GM21528 (cell line): ENCODE measurements at regions not wholly inside any gene's neighbourhood (a gene's known extent, or its start where the extent isn't known, plus 50 kb on each side); places are given as distances from the start of the nearest gene placed in this dataset.
A peak's percentile ranks its signal among the peaks of the same experiment; 100 is the strongest.
"Not testable (repeated sequence)": the region's sequence is repeated elsewhere in the genome, so short reads cannot be mapped to it uniquely, and the experiment has no call there.

Experiments used
- ATAC-seq: cut with Tn5 transposase; IDR thresholded peaks from one replicate; pipeline ENCODE4 v1.9.1; 2021; ENCODE audit warnings: mild to moderate bottlenecking, moderate library complexity; ENCODE audit not compliant: unreplicated experiment, low FRiP score

GRCh38 chr10:21413268-21413667, 112.2 kb downstream of the SKIDA1 start:
- no peak for ATAC-seq

GRCh38 chr10:21406595-21407193, 118.8 kb downstream of the SKIDA1 start:
- no peak for ATAC-seq

DNA sequence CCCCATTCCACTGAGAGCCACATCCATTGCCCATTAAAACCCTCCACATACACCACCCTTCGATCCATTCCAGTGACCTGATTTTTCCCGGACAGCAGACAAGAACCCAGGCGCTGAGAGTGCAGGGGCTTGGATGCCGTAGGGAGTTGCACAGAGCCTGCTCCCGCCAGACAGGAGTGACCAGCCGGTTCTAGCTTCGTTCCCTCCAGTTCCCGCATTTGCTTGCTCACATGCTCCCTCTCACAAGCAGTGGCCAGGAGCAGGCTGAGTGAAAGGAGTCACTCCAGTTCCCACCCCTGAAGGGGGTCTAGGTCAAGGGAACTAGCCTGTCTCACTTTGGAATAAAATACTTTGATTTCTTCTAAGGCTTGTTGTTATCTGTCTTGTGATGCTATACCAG, 119.5 kb downstream of the SKIDA1 start:
- no peak for ATAC-seq

DNA sequence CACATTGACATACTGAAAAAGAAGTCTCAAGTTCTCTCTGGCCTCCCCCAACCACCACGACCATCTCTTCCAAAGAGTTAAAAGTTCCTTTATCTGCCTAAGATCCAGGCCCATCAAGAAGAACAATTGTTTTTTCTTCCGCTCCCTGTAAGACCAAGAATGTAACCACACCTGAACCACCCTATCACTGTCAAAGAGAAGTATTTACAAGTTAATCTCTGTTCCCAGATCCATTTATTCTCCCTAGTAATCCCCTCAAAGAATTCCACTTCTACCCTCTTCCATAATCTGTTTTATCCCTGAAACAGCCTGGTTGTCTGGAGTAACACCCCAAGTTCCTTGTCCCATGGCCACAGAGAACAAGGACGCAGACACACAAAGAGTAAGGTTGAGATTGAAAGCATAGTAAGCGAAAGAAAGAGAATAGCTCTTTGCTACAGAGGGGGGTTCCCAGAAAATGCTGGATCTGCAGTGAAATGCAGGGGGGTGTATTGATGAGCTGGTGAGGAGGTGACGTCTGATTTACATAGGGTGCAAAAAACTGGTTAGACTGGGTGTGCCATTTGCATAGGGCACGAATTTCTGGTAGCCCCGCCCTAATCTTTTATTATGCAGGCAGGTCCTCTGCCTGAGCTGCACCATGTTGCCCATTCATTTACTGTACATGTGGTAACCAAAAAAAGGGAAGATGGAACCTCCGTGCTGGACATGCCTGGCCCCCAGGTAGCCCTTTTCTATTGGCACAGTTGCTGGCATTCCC, 122.0 kb downstream of the SKIDA1 start:
- no peak for ATAC-seq

- no peak for ATAC-seq
Measured at GRCh38 chr10:21402606-21403083, 122.8 kb downstream of the SKIDA1 start.

DNA sequence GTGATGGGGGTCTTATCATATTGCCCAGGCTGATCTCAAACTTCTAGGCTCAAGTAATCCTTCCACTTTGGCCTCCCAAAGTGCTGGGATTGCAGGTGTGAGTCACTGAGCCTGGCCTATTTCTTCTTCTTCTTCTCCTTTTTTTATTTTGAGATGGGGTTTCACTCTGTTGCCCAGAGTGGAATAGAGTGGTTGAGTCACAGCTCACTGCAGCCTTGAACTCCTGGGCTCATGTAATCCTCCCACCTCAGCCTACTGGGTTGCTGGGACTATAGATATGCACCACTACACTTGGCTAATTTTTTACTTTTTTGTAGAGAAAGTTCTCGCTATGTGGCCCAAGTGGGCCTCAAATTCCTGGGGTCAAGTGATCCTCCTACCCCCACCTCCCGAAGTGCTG, 124.3 kb downstream of the SKIDA1 start:
- ATAC-seq, result no peak

DNA sequence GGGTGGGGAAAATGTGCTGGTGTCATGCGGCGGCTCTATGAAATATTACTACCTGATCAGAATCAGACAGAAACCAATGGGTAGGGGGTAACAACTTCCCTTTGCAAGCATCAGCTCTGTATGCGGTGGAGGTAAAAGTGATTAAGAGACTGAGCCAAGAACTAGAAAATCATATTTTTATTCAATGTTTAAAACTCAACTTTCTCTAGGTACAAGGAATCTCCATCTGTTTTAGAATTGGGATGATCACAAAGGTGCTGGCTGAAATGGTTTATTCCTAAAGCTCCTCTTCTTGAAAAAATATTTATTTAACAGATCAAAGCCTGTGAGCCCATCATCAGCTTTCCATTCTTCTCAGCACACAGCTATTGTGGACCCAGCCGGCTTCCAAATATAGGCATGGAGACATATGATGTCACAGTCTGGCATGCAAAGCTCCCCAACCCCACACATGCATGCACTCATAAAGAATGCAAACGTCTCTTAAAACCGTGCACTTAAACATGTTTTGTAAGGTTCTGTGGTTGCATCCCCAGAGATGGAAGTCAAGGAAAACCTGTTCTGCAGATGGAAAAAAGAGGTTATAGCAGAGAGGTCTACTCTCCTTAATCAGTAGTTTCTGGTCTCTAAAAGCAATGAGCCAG, 126.0 kb downstream of the SKIDA1 start:
- no peak for ATAC-seq

- no peak for ATAC-seq
Measured at GRCh38 chr10:21398563-21399231, 126.8 kb downstream of the SKIDA1 start.

- no peak for ATAC-seq
Measured at GRCh38 chr10:21396889-21397288, 128.6 kb downstream of the SKIDA1 start.

DNA sequence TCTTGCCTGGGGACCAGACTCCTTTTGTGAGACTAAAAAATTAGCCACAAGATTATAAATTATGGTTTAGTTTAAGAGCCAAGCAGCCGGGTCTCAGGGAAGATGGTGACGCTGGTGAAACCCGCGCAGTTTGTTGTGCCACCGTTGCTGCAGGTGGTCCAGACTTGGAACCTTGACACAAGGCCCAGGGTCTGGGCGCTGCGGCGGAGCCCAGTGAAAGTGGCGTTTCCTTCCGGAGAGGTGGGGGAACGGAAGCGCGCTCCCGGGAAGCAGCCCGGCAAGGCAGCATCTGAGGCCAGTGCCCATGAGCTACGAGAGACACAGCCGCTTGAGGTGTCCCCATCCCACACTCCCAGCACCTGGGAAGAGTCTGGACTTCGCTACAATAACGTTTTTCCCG, 131.6 kb downstream of the SKIDA1 start:
- ATAC-seq, result no peak

DNA sequence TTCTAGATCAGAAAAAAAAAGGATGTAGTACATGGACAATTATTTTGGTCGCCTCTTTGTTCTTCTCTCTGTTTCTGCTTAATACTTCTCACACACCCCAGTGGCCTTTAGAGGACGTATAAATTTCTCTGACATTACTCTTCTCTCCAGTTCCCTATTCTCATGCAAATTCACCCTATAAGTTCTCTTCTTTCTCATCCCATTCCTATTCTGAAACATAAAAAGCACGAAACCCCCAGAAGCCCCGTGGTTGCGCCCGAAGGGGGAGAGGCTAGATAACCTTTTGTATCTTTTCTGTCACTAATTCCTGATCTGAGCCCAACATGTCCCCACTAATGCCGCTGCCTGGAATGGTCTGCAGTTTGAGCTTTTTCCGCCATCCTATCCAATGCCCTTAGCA, 136.9 kb downstream of the SKIDA1 start:
- no peak for ATAC-seq

DNA sequence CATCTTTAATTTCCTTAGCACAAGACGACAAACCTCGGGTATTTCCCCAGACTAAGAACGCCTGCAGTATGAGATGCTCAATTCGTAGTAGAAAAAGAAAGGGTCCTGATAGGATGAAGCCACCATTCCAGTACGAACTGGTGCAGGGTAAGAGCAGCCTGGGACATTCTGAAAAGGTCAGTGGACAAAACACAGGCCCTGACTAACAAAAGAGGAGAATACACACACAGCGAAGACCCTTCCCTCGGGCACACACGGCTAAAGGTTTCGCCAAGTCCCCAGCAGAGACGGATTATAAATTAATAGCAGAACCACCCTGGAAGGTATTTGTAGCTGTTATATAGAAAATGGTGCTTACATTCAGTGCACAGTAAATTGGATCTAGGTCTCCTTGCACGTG, 137.6 kb downstream of the SKIDA1 start:
- no peak for ATAC-seq

DNA sequence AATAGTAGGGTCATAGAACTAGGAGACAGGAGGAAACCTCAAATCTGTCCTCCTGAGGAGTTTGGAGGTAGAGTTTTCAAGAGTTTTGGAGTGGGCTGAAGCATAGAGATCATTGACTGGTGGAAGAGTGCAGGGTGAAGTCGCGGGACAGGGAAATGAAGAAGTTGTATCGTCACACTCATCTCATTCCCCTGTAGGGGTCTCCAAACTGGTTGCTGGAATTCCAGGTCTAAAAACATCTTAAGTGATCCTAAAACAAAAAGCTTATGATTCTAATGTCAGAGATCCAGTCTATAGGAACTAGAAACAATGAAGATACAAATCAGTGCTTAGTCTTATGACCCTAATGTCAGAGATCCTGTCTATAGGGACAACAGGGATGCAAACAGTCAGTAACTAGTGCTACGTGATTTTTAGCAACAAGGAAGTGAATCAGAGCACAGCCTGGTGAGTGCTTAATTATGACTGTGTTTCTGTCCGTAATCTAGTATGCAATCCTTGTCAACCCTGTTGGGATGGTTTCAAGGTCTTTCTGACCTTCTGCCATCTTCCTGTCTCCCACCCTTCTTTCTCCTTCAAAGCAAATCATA, 139.4 kb downstream of the SKIDA1 start:
- ATAC-seq, result no peak

DNA sequence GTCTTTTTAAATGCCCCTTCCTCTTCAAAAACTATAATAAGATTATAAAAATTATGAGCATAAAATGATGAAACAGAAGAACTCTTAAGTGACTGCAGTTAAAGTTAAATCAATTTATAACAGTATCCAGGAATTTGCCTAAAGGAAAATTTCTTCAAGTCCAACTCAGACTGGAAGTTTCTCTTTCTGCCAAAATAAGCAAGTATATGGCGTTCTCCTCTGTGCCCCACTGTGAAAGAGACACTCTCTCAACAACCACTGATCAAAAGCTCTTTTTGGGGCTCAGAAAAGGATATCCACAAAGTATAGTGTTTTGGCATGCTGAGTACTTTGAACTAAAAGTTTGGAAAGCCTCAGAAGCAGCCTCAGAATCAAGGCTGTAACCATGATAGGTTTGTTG, 139.9 kb downstream of the SKIDA1 start:
- ATAC-seq, result no peak

- ATAC-seq, result no peak
Measured at GRCh38 chr10:21379143-21379542, 146.3 kb downstream of the SKIDA1 start.

DNA sequence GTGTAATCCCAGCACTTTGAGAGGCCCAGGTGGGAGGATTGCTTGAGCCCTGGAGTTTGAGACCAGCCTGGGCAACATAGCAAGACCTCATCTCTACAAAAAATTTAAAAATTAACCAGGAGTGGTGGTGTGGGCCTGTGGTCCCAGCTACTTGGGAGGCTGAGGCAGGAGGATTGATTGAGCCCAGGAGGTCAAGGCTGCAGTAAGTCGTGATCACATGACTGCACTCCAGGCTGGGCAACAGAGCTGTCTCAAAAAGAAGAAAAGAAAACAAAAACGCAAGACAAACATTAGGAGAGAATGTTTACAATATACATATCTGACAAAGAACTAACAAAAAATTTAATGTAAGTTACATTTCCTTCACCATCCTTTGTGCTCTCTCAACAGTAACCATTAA, 150.2 kb downstream of the SKIDA1 start:
- not testable (repeated sequence) for ATAC-seq

- ATAC-seq, result not testable (repeated sequence)
Measured at GRCh38 chr10:21373881-21374280, 151.6 kb downstream of the SKIDA1 start.

- ATAC-seq, result peak; percentile 72
Measured at GRCh38 chr10:21372651-21373410, 152.7 kb downstream of the SKIDA1 start.

DNA sequence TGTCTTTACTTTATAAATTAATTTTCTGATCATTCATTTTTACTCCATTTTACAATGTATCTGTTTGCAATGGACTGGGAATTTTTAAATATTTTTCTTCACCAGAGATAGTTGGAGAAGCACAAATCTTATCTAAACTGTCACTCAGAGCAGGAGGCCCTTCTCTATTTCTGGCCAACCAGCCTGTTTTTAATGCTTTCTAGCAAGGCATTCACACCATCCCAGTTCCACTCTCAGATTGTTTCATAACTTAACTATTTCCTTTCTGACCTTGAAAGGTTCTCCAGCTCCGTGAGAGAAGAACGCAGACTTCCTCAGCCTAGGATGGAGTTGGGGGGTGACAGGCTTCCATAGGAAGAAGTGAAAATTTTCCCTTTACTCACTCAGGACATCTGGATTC, 155.8 kb downstream of the SKIDA1 start:
- no peak for ATAC-seq
